SK-N-SH (cell line): ENCODE measurements at regions not wholly inside any gene's neighbourhood (a gene's known extent, or its start where the extent isn't known, plus 50 kb on each side); places are given as distances from the start of the nearest gene placed in this dataset.

Experiments
- CTCF ChIA-PET: fragments of 300-600, 350-600 bp; formaldehyde crosslinking; extraction: SDS; loops from one replicate; lab custom pipeline; 2021; lab: Yijun Ruan, JAX
- POLR2A ChIA-PET: fragments of 350-600 bp; sonication (Branson Sonifier 250); formaldehyde crosslinking; extraction: SDS; loops from one replicate; lab custom pipeline; 2020; ENCODE audit warnings: antibody characterized with exemption, inconsistent platforms; lab: Yijun Ruan, JAX
- DNase-seq: peaks from one replicate; pipeline ENCODE4 v3.0.0; 2012
- H2AFZ ChIP-seq: fragments of 200-600 bp; sonication (generic); 2 replicates; pipeline ENCODE4 v1.8.1; 2016; ENCODE audit warnings: antibody characterized with exemption, mild to moderate bottlenecking, low read depth
- H3F3A ChIP-seq: fragments of 200-600 bp; sonication (generic); replicated peaks from 2 replicates; pipeline ENCODE3; 2016; ENCODE audit warnings: antibody characterized with exemption, mild to moderate bottlenecking; ENCODE audit not compliant: insufficient read depth
- H3K27ac ChIP-seq, 2 experiments: fragments of 200-500 bp in 1 of 2; fragments of 200-600 bp in 1 of 2; sonication (Bioruptor generic) in 1 of 2; sonication (generic), shearing (Covaris generic) in 1 of 2; 2 replicates each; pipeline versions ENCODE4 v1.5.1 to v1.6.1; 2014 to 2016; ENCODE audit warnings: low read depth in 2 of 2, inconsistent platforms in 1 of 2, low read length in 1 of 2, mild to moderate bottlenecking in 1 of 2, mixed read lengths in 1 of 2
- H3K27me3 ChIP-seq: fragments of 200-600 bp; sonication (generic), shearing (Covaris generic); 2 replicates; pipeline ENCODE4 v1.6.1; 2016; ENCODE audit warnings: mixed run types; ENCODE audit not compliant: insufficient read depth
- H3K36me3 ChIP-seq, 2 experiments: fragments of 200-500 bp in 1 of 2; fragments of 200-600 bp in 1 of 2; sonication (Bioruptor generic) in 1 of 2; sonication (generic) in 1 of 2; replicated peaks in 1 of 2; 2 replicates each; pipeline versions ENCODE3 to v1.5.1; 2014 to 2016; ENCODE audit warnings: low read length in 1 of 2, mild to moderate bottlenecking in 1 of 2; ENCODE audit not compliant: insufficient read depth in 2 of 2, control insufficient read depth in 1 of 2
- H3K4me1 ChIP-seq, 2 experiments: fragments of 200-500 bp in 1 of 2; fragments of 200-600 bp in 1 of 2; sonication (Bioruptor generic) in 1 of 2; sonication (generic), shearing (Covaris generic) in 1 of 2; 2 replicates each; pipeline versions ENCODE4 v1.5.1 to v1.6.1; 2014 to 2016; ENCODE audit warnings: low read depth in 1 of 2, low read length in 1 of 2, mixed run types in 1 of 2; ENCODE audit not compliant: insufficient read depth in 2 of 2, control insufficient read depth in 1 of 2
- H3K4me2 ChIP-seq: fragments of 200-600 bp; sonication (generic), shearing (Covaris generic); 2 replicates; pipeline ENCODE4 v1.6.1; 2017; ENCODE audit warnings: mixed run types
- H3K4me3 ChIP-seq, 2 experiments: fragments of 200-500 bp in 1 of 2; fragments of 200-600 bp in 1 of 2; sonication (Bioruptor generic) in 1 of 2; sonication (generic), shearing (Covaris generic) in 1 of 2; 2 replicates each; pipeline versions ENCODE4 v1.5.1 to v1.8.1; 2014 to 2016; ENCODE audit warnings: low read depth in 2 of 2, inconsistent platforms in 1 of 2, low read length in 1 of 2, mild to moderate bottlenecking in 1 of 2, mixed read lengths in 1 of 2, moderate library complexity in 1 of 2
- H3K79me2 ChIP-seq: fragments of 200-600 bp; sonication (generic); 2 replicates; pipeline ENCODE4 v1.8.1; 2017; ENCODE audit warnings: mild to moderate bottlenecking; ENCODE audit not compliant: insufficient read depth
- H3K9ac ChIP-seq: fragments of 200-600 bp; sonication (generic); 2 replicates; pipeline ENCODE4 v1.6.1; 2017; ENCODE audit warnings: mixed run types
- H3K9me2 ChIP-seq: fragments of 200-600 bp; sonication (generic); 2 replicates; pipeline ENCODE4 v1.6.1; 2017; ENCODE audit warnings: mixed run types
- H3K9me3 ChIP-seq: fragments of 200-600 bp; sonication (generic); 2 replicates; pipeline ENCODE4 v1.6.1; 2017; ENCODE audit warnings: mixed run types, mild to moderate bottlenecking, moderate library complexity
- H4K20me1 ChIP-seq: fragments of 200-600 bp; sonication (generic); 2 replicates; pipeline ENCODE4 v1.6.1; 2017; ENCODE audit warnings: mild to moderate bottlenecking, mixed run types; ENCODE audit not compliant: insufficient read depth
- CTCF ChIP-seq: fragments of 200-600 bp; sonication (generic); IDR thresholded peaks from 2 replicates; pipeline ENCODE4 v1.6.1; 2017; ENCODE audit warnings: antibody characterized with exemption, mild to moderate bottlenecking, moderate library complexity
- ELF1 ChIP-seq: IDR thresholded peaks from 2 replicates; pipeline ENCODE4 v1.4.0; 2012
- EZH2phosphoT487 ChIP-seq: fragments of 200-600 bp; sonication (generic); IDR thresholded peaks from 2 replicates; pipeline ENCODE4 v1.6.1; 2017; ENCODE audit warnings: low read depth, mixed run types, mild to moderate bottlenecking, antibody characterized with exemption, moderate library complexity, borderline replicate concordance
- GABPA ChIP-seq: IDR thresholded peaks from 2 replicates; pipeline ENCODE4 v1.4.0; 2012; ENCODE audit warnings: low read depth, mild to moderate bottlenecking
- IRF3 ChIP-seq: fragments of 150-350 bp; IDR thresholded peaks from 2 replicates; pipeline ENCODE4 v1.6.1; 2016; ENCODE audit warnings: mild to moderate bottlenecking, low read depth, low read length
- JUND ChIP-seq: IDR thresholded peaks from 2 replicates; pipeline ENCODE4 v1.4.0; 2012
- MEF2A ChIP-seq: IDR thresholded peaks from 2 replicates; pipeline ENCODE4 v1.4.0; 2012; ENCODE audit warnings: low read depth, borderline replicate concordance
- MXI1 ChIP-seq: IDR thresholded peaks from 2 replicates; pipeline ENCODE4 v1.6.1; 2012; ENCODE audit warnings: mild to moderate bottlenecking, low read depth, low read length, improper control_type of control experiment
- NFIC ChIP-seq: IDR thresholded peaks from 2 replicates; pipeline ENCODE4 v1.4.0; 2012; ENCODE audit warnings: borderline replicate concordance
- RAD21 ChIP-seq: IDR thresholded peaks from 2 replicates; pipeline ENCODE4 v1.6.1; 2012; ENCODE audit warnings: mild to moderate bottlenecking, low read length
- USF2 ChIP-seq: fragments of 150-350 bp; IDR thresholded peaks from 2 replicates; pipeline ENCODE4 v1.6.1; 2017; ENCODE audit warnings: antibody characterized with exemption, low read length, low read depth, borderline replicate concordance
- YY1 ChIP-seq: IDR thresholded peaks from 2 replicates; pipeline ENCODE4 v1.4.0; 2012; ENCODE audit warnings: low read depth, mild to moderate bottlenecking
- WGBS: methylation state at CpG from one replicate; pipeline ENCODE4 v1.1.6; 2017; ENCODE audit warnings: low lambda C conversion rate; 5-methylcytosine and 5-hydroxymethylcytosine counted together
- TF ChIP-seq, protein P1 (sequence below): IDR thresholded peaks from 2 replicates; pipeline ENCODE4 v1.4.0; 2012; ENCODE audit warnings: low read depth, borderline replicate concordance
- TF ChIP-seq, protein P2 (sequence below): IDR thresholded peaks from 2 replicates; pipeline ENCODE4; 2012

GRCh38 chr6:3996349-3996748, 82.6 kb downstream of the FAM217A start:
- Histone ChIP-seq H3K27ac (no peak overlapping the region; a peak in 1 of 4 replicates), H3K36me3 (no peaks in the 10 kb centered on the region), H2AFZ (no peak overlapping the region)
- CTCF ChIA-PET, result interaction anchor here (0.8 to 5.3 kb wide), 9 partner anchors 13 to 716 kb away, joined by 3 to 21 read pairs (median 6); partner anchors contain the start of gene FAM50B
- TF ChIP-seq MXI1 (no peak), ELF1 (no peak), YY1 (no peak), EZH2phosphoT487 (no peak), RAD21 (no peak), MEF2A (no peak), NFIC (no peak), IRF3 (no peak), CTCF (no peak), JUND (no peak), USF2 (no peak), GABPA (no peak)
- TF ChIP-seq, protein P1, sequence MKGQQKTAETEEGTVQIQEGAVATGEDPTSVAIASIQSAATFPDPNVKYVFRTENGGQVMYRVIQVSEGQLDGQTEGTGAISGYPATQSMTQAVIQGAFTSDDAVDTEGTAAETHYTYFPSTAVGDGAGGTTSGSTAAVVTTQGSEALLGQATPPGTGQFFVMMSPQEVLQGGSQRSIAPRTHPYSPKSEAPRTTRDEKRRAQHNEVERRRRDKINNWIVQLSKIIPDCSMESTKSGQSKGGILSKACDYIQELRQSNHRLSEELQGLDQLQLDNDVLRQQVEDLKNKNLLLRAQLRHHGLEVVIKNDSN, result no peak
- TF ChIP-seq, protein P2, sequence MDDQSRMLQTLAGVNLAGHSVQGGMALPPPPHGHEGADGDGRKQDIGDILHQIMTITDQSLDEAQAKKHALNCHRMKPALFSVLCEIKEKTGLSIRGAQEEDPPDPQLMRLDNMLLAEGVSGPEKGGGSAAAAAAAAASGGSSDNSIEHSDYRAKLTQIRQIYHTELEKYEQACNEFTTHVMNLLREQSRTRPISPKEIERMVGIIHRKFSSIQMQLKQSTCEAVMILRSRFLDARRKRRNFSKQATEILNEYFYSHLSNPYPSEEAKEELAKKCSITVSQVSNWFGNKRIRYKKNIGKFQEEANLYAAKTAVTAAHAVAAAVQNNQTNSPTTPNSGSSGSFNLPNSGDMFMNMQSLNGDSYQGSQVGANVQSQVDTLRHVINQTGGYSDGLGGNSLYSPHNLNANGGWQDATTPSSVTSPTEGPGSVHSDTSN, result no peak
- TF ChIP-seq, all 33 proteins: peak for 0
- Histone ChIP-seq H3K9me3 (no peaks in the 10 kb centered on the region), H3K79me2 (peaks cover 10% of the 10 kb centered on the region; the same call in 1 of the 2 replicates), H3F3A (no peaks in the 10 kb centered on the region), H3K9me2 (no peaks in the 10 kb centered on the region), H4K20me1 (no peaks in the 10 kb centered on the region), H3K4me1 (peaks cover 0 to 7% of the 10 kb centered on the region in 2 experiments; a peak in 1 of 4 replicates), H3K4me2 (no peak overlapping the region), H3K9ac (no peak overlapping the region), H3K4me3 (no peak overlapping the region), H3K27me3 (no peaks in the 10 kb centered on the region)
- DNase-seq, result no peak
- POLR2A ChIA-PET, result no interaction called here
- WGBS, result 98% methylated on average over 4 of the region's 4 CpGs
